Ishikawa (cell line): ENCODE measurements at regions not wholly inside any gene's neighbourhood (a gene's known extent, or its start where the extent isn't known, plus 50 kb on each side); places are given as distances from the start of the nearest gene placed in this dataset.

Source experiments
- CEBPB ChIP-seq: IDR thresholded peaks from 2 replicates; pipeline ENCODE4 v1.6.1; 2012
- EGR1 ChIP-seq: IDR thresholded peaks from 2 replicates; pipeline ENCODE4 v1.6.1; 2012
- EP300 ChIP-seq: IDR thresholded peaks from 2 replicates; pipeline ENCODE4 v1.6.1; 2012; ENCODE audit warnings: borderline replicate concordance
- MAX ChIP-seq: IDR thresholded peaks from 2 replicates; pipeline ENCODE4 v1.6.1; 2012
- RAD21 ChIP-seq: IDR thresholded peaks from 2 replicates; pipeline ENCODE4 v1.6.1; 2012; ENCODE audit warnings: low read depth
- TAF1 ChIP-seq: IDR thresholded peaks from 2 replicates; pipeline ENCODE4 v1.6.1; 2012; ENCODE audit warnings: low read depth, mild to moderate bottlenecking
- TEAD4 ChIP-seq: IDR thresholded peaks from 2 replicates; pipeline ENCODE4 v1.6.1; 2012
- YY1 ChIP-seq: IDR thresholded peaks from 2 replicates; pipeline ENCODE4 v1.6.1; 2012; ENCODE audit warnings: low read depth
- ZBTB7A ChIP-seq: IDR thresholded peaks from 2 replicates; pipeline ENCODE4 v1.6.1; 2012; ENCODE audit warnings: low read depth
- TF ChIP-seq, protein P1 (sequence below): IDR thresholded peaks from 2 replicates; pipeline ENCODE4 v1.6.1; 2012; ENCODE audit warnings: low read depth, mild to moderate bottlenecking

- no peak for TF ChIP-seq CEBPB
- TF ChIP-seq EP300 = no peak
- TF ChIP-seq EGR1 = no peak
- no peak for TF ChIP-seq MAX
- TF ChIP-seq, protein P1, sequence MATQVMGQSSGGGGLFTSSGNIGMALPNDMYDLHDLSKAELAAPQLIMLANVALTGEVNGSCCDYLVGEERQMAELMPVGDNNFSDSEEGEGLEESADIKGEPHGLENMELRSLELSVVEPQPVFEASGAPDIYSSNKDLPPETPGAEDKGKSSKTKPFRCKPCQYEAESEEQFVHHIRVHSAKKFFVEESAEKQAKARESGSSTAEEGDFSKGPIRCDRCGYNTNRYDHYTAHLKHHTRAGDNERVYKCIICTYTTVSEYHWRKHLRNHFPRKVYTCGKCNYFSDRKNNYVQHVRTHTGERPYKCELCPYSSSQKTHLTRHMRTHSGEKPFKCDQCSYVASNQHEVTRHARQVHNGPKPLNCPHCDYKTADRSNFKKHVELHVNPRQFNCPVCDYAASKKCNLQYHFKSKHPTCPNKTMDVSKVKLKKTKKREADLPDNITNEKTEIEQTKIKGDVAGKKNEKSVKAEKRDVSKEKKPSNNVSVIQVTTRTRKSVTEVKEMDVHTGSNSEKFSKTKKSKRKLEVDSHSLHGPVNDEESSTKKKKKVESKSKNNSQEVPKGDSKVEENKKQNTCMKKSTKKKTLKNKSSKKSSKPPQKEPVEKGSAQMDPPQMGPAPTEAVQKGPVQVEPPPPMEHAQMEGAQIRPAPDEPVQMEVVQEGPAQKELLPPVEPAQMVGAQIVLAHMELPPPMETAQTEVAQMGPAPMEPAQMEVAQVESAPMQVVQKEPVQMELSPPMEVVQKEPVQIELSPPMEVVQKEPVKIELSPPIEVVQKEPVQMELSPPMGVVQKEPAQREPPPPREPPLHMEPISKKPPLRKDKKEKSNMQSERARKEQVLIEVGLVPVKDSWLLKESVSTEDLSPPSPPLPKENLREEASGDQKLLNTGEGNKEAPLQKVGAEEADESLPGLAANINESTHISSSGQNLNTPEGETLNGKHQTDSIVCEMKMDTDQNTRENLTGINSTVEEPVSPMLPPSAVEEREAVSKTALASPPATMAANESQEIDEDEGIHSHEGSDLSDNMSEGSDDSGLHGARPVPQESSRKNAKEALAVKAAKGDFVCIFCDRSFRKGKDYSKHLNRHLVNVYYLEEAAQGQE = no peak
- TF ChIP-seq TAF1 = no peak
- TF ChIP-seq RAD21 = no peak
- TF ChIP-seq ZBTB7A = no peak
- no peak for TF ChIP-seq YY1
- no peak for TF ChIP-seq TEAD4
Observed at GRCh38 chr15:93495799-93496637, 407.0 kb upstream of the RGMA start.
